HG02943 (cell line): ENCODE measurements at regions not wholly inside any gene's neighbourhood (a gene's known extent, or its start where the extent isn't known, plus 50 kb on each side); places are given as distances from the start of the nearest gene placed in this dataset.
"Not testable (repeated sequence)": the region's sequence is repeated elsewhere in the genome, so short reads cannot be mapped to it uniquely, and the experiment has no call there.

Experiments used
- ATAC-seq: cut with Tn5 transposase; IDR thresholded peaks from one replicate; pipeline ENCODE4 v1.9.1; 2021; ENCODE audit warnings: mild to moderate bottlenecking, low read depth, moderate library complexity; ENCODE audit not compliant: unreplicated experiment

DNA sequence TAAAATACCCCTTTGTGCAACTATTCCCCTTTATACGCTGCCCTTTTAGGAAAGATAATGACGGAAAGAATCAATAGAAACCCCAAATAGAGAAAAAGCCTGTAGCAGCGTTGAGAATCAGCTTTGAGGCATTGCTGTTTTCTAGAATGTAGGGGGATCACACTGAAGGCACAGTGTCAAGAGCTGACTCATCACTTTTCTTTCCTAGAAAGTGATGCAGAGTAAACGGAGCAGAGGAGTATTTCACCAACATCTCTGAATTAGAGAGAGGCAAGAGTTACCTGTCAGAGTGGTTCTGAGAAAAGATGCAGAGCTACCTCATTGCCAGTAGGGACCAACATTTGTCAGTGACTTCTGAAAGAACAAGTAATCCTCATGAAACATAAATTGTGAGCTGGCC lies 269.8 kb upstream of the TMC3 start:
- ATAC-seq = no peak

- ATAC-seq = no peak
Observed at GRCh38 chr15:81642451-81642990, 268.5 kb upstream of the TMC3 start.

DNA sequence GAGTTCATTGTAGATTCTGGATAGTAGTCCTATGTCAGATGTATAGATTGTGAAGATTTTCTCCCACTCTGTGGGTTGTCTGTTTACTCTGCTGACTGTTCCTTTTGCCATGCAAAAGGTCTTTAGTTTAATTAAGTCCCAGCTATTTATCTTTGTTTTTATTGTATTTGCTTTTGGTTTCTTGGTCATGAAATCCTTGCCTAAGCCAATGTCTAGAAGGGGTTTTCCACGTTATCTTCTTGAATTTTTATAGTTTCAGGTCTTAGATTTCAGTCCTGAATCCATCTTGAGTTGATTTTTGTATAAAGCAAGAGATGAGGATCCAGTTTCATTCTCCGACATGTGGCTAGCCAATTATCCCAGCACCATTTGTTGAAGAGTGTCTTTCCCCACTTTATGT lies 262.1 kb upstream of the TMC3 start:
- not testable (repeated sequence) for ATAC-seq

DNA sequence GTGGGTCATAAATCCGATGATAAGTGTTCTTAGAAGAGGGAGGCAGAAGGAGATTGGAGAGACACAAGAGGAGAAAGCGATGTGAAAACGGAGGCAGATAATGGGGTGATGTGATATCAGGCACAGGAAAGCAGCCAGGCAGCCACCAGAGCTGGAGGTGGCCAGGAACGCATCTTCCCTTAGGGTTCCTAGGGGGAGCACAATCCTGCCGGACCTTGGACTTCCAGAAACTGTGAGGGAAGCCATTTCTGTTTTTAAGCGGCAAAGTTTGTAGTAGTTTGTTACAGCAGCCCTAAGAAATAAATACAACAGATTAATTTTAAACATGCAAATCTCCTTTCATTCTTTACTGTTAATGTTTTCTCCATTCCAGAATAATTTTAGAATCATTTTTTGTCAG lies 259.9 kb upstream of the TMC3 start:
- ATAC-seq = no peak

- no peak for ATAC-seq
Observed at GRCh38 chr15:81625896-81626295, 251.9 kb upstream of the TMC3 start.

DNA sequence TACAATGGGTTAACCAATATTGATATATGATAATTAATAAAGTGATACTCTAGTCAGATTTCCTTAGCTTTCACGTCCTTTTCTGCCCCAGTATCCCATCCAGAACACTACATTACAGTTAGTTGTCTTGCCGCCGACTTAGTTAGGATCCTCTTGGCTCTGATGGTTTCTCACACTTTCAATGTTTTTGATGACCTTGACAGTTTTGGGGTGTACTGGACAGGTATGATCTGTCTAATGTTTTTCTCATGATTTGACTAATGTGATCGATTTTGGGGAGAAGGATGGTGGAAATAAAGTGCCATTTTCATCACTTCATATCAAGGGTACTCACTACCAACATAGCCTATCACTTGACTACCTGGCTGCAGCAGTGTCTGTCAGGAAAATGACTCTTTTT lies 245.0 kb upstream of the TMC3 start:
- no peak for ATAC-seq

- no peak for ATAC-seq
Observed at GRCh38 chr15:81612631-81613030, 238.6 kb upstream of the TMC3 start.

GRCh38 chr15:81611679-81612078 lies 237.7 kb upstream of the TMC3 start:
- no peak for ATAC-seq

- no peak for ATAC-seq
Observed at GRCh38 chr15:81608309-81608829, 234.4 kb upstream of the TMC3 start.

DNA sequence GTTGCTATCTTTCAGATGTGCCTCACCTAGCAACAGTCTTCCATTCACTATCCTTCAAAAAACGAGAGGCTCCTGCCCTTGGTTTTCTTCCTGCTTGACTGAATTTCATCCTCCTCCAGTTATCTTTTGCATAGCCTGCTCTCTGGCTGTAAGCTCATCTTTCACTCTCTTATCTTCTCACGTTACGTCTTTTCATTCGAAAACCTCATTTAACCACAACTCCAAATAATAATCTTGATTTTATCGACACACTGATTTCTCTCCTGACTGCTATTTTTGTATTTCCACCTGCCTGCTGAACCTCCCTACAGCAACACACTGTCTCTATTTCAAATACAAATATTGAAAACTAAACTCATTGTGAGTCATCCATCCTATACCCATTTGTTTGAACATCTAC lies 230.7 kb upstream of the TMC3 start:
- no peak for ATAC-seq

- ATAC-seq = no peak
Observed at GRCh38 chr15:81596159-81596865, 222.3 kb upstream of the TMC3 start.

DNA sequence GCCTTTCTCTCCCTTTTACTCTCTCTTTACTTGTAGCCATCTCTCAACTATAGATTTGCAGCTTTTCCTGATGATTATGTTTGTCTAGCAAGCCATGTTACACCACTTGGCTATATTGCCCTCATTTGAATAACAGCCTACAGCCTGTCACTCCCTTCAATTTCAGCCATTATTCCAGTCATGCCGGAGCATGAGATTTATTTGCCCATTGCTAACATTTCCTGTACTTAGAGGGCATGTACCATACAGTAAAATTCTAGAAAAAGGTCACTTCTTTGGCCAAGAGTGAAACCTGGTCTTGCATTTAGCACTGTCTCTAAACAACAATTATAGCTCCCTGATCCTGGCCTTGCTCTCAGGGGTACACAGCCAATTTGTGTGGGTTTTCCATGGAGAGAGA lies 221.7 kb upstream of the TMC3 start:
- no peak for ATAC-seq

- ATAC-seq = no peak
Observed at GRCh38 chr15:81589671-81590070, 215.7 kb upstream of the TMC3 start.

- no peak for ATAC-seq
Observed at GRCh38 chr15:81575436-81576123, 201.6 kb upstream of the TMC3 start.

DNA sequence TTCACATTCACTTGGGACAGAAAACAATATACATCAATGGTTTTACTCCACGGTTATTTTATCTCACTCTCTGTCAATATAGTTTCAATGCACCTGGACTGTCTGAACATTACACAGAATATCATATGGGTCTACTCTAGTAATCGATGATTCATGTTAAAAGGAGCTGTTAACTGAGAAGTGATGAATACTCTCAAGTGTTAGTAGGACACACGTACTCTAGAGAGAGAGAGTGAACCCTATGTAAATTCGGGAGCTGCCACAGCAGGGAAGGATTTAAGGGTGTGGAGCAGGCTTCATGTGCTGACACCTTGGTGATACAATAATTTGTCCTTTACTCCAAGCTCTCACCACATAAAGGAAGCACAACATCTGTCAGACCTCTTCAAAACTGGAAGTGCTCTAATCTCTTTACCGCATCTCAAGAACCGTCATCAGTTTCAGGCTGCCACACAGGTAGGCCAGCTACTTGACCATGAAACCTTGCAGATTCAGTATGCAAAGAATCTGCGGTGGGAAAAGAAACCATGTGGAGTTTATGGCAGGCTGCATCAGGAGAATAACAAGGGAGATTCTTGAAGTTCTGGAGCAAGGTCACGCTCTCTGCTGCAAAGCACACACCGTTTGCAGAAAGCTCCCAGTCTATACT lies 199.2 kb upstream of the TMC3 start:
- no peak for ATAC-seq

GRCh38 chr15:81572190-81572589 lies 198.2 kb upstream of the TMC3 start:
- no peak for ATAC-seq

DNA sequence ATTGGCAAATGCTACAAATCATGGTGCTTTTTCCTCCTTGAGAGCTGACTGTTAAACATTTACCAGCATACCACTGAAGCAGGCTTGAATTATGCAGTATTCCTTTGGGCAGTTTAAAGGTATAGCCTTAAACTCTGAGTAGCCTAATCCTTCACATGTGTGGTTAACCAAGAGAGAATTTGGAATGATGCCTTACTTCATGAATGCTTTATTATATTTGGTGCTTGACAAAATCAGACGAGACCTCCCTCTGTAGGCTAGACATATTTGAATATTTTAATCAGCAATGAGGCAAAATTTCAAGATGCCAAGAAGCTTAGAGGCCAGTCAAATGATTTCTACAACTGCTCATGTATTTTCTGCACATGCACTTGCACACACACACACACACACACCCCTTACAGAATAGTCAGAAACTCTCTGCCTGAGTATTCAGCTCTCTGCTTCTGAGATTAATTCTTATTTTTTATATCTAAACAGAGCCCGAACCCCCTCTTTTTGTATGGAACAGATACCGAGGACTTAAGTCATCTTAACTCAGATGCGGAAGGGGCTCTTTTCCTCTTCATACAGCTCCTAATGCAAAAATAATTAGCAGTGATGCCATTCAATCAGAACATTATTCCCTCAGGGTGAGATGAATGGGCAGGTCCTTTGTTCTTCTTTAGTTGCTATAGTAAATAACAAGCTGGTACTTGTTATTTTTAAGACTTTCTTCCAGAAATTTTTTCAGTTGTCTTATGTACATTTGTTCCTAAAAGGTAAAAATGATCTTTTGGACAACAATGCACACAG lies 195.5 kb upstream of the TMC3 start:
- ATAC-seq = no peak

- ATAC-seq = no peak
Observed at GRCh38 chr15:81567924-81568323, 193.9 kb upstream of the TMC3 start.

DNA sequence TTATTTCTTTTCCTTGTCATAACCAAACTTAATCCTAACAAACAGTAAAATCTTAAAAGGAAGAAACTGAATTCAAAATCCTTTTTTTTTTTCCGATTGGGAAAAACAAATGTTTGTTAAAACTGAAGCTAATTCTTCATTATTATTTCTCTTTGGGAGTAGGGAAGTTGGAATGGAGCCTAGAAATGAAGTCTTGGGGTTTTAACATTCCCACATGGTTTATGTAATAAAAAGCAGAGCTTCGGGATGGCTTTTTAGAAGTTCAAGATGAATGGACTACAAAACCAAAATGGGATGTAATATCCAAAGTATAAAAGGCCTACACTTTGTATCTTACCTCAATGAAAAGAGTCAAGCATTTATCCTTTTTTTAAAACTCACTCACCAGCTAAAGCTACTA lies 189.0 kb upstream of the TMC3 start:
- no peak for ATAC-seq

GRCh38 chr15:81560405-81560804 lies 186.4 kb upstream of the TMC3 start:
- ATAC-seq = no peak

- no peak for ATAC-seq
Observed at GRCh38 chr15:81558056-81558455, 184.0 kb upstream of the TMC3 start.
